ENCODE measurements at regions not wholly inside any gene's neighbourhood (a gene's known extent, or its start where the extent isn't known, plus 50 kb on each side); places are given as distances from the start of the nearest gene placed in this dataset.

DNA sequence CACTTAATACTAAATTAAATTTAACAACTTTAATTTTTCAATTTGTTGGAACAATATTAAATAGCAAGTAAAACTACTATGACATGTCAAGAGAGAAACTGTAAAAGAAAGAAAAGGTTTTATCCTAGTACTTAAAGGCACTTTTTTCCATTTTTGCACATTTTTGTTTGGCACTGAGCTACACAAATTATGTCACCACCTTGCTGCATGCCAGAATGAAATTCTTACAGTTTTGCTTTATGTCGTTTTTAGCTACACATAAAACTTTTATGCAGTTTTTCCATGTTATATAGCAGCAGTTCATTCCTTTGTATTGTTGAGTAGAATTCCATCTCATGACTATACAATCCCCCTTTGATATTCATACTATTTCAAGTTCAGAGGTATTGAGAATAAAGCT, 99.1 kb upstream of the RXFP1 start:
- no peak for DNase-seq
- Mint-ChIP-seq H3K27ac (no peak overlapping the region), H3K36me3 (no peaks in the 10 kb centered on the region), H3K4me1 (no peaks in the 10 kb centered on the region), H3K4me3 (no peak overlapping the region), H3K27me3 (peaks cover 0 to 38% (median 12%) of the 10 kb centered on the region in 5 donors), H3K9me3 (peaks cover 0 to 7% (median 1%) of the 10 kb centered on the region in 11 donors)
- Histone ChIP-seq H3K36me3 (ENCODE audit: control insufficient read depth in 2 of 3, insufficient read depth in 3 of 3, low read length in 3 of 3) (no peaks in the 10 kb centered on the region), H3K4me3 (ENCODE audit: low read length) (no peak overlapping the region), H3K27me3 (ENCODE audit: control insufficient read depth in 2 of 2, insufficient read depth in 2 of 2, low read length in 2 of 2) (no peaks in the 10 kb centered on the region), H3K4me1 (ENCODE audit: control insufficient read depth in 2 of 2, insufficient read depth in 2 of 2, low read length in 2 of 2) (no peaks in the 10 kb centered on the region), H3K9me3 (ENCODE audit: control insufficient read depth in 2 of 3, low read length in 3 of 3) (no peaks in the 10 kb centered on the region), H3K27ac (ENCODE audit: low read depth, low read length) (no peak overlapping the region)
- POLR2A ChIA-PET: no interaction called here
- CTCF ChIA-PET: no interaction called here
- no peak for ATAC-seq
- intact Hi-C loops (cut with micrococcal nuclease): no loop called here

DNA sequence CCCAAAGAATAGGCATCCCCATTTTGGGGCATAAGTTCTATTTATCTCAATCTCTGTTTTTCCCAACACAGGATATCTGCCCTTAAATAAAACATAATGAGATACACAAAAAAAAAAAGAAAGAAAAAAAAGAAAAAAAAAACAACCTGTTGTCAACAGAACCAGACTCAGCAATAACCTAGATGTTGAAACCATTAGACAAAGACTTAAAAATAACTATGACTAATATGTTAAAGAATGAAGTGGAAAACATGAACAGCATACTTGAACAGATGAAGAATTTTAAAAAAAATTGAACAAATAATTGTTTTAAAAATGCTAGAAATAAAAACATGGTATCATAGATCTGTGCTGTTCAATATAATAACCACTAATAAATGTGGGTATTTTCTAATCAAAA, 93.4 kb upstream of the RXFP1 start:
- ATAC-seq (no peak), DNase-seq (no peak)
- ChIA-PET POLR2A (no interaction called here), CTCF (no interaction called here)
- Histone ChIP-seq H3K27me3 (ENCODE audit: control insufficient read depth in 2 of 2, insufficient read depth in 2 of 2, low read length in 2 of 2) (no peaks in the 10 kb centered on the region), H3K4me1 (ENCODE audit: control insufficient read depth in 2 of 2, insufficient read depth in 2 of 2, low read length in 2 of 2) (no peaks in the 10 kb centered on the region), H3K9me3 (ENCODE audit: control insufficient read depth in 2 of 3, low read length in 3 of 3) (no peaks in the 10 kb centered on the region), H3K27ac (ENCODE audit: low read depth, low read length) (no peak overlapping the region), H3K4me3 (ENCODE audit: low read length) (no peak overlapping the region), H3K36me3 (ENCODE audit: control insufficient read depth in 2 of 3, insufficient read depth in 3 of 3, low read length in 3 of 3) (no peaks in the 10 kb centered on the region)
- no peaks in the 10 kb centered on the region for H3K36me3 Mint-ChIP-seq
- H3K27me3 Mint-ChIP-seq: peaks cover 0 to 29% (median 15%) of the 10 kb centered on the region in 5 donors
- peaks cover 0 to 10% (median 4%) of the 10 kb centered on the region in 11 donors for H3K9me3 Mint-ChIP-seq
- intact Hi-C loops (cut with micrococcal nuclease): no loop called here
- H3K4me3 Mint-ChIP-seq: no peak overlapping the region
- no peak overlapping the region for H3K27ac Mint-ChIP-seq
- no peaks in the 10 kb centered on the region for H3K4me1 Mint-ChIP-seq

DNA sequence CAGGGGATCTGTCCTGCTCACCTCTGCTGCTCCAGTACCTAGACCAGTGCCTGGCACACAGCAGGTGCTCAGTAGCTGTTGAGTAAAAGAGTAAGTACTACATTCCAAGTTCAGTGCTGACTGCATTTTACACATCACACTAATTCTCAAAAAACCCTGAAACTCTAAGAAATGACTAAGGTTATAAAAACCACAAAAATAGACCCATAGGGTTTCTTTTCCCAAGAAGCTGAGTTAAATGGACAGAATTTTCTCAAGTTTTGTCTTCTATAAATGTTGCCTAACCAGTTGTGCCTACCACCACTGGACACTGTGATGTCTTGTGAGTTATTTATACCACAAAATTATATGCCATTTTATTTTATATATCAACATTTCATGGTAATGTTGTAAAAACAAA, 78.9 kb upstream of the RXFP1 start:
- ChIA-PET CTCF (no interaction called here), POLR2A (no interaction called here)
- no peaks in the 10 kb centered on the region for H3K36me3 Mint-ChIP-seq
- H3K27ac Mint-ChIP-seq: no peak overlapping the region
- Histone ChIP-seq H3K4me1 (ENCODE audit: control insufficient read depth in 2 of 2, insufficient read depth in 2 of 2, low read length in 2 of 2) (no peaks in the 10 kb centered on the region), H3K27me3 (ENCODE audit: control insufficient read depth in 2 of 2, insufficient read depth in 2 of 2, low read length in 2 of 2) (no peaks in the 10 kb centered on the region), H3K4me3 (ENCODE audit: low read length) (no peak overlapping the region), H3K9me3 (ENCODE audit: control insufficient read depth in 2 of 3, low read length in 3 of 3) (no peaks in the 10 kb centered on the region), H3K27ac (ENCODE audit: low read depth, low read length) (no peak overlapping the region), H3K36me3 (ENCODE audit: control insufficient read depth in 2 of 3, insufficient read depth in 3 of 3, low read length in 3 of 3) (no peaks in the 10 kb centered on the region)
- H3K4me1 Mint-ChIP-seq: no peaks in the 10 kb centered on the region
- peaks cover 0 to 3% (median 0%) of the 10 kb centered on the region in 5 donors for H3K27me3 Mint-ChIP-seq
- H3K4me3 Mint-ChIP-seq: no peak overlapping the region
- ATAC-seq: no peak
- H3K9me3 Mint-ChIP-seq: peaks cover 0 to 4% (median 0%) of the 10 kb centered on the region in 11 donors
- no peak for DNase-seq
- intact Hi-C loops (cut with micrococcal nuclease): no loop called here

DNA sequence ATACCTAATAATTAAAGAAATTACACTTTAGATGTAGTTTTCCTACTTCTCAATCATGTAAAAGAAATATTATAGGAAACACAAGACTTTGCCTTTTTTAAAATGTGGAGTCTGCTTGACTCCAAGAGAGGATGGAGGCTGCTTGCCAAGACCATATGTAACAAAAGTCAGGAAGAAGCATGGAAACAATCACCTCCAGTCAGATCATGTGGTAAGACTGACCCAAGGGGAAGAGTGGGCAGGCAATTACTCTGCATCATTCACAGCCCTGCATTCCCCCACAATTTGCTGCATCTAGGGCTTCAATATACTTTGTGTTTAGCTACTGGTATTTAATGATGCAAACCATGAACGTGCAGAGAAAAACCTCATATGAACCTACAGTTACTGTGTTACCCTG, 78.0 kb upstream of the RXFP1 start:
- H3K27ac Mint-ChIP-seq: no peak overlapping the region
- ChIA-PET POLR2A (interaction anchor here (0.7 kb wide), 1 partner anchor 1596 kb away, joined by 3 read pairs; no protein-coding TSS in a partner anchor), CTCF (no interaction called here)
- ATAC-seq: no peak
- no peaks in the 10 kb centered on the region for H3K4me1 Mint-ChIP-seq
- H3K9me3 Mint-ChIP-seq: peaks cover 0 to 4% (median 0%) of the 10 kb centered on the region in 11 donors
- no peaks in the 10 kb centered on the region for H3K27me3 ChIP-seq (ENCODE audit: control insufficient read depth in 2 of 2, insufficient read depth in 2 of 2, low read length in 2 of 2)
- no peaks in the 10 kb centered on the region for H3K9me3 ChIP-seq (ENCODE audit: control insufficient read depth in 2 of 3, low read length in 3 of 3)
- H3K4me1 ChIP-seq (ENCODE audit: control insufficient read depth in 2 of 2, insufficient read depth in 2 of 2, low read length in 2 of 2): no peaks in the 10 kb centered on the region
- H3K36me3 Mint-ChIP-seq: no peaks in the 10 kb centered on the region
- H3K36me3 ChIP-seq (ENCODE audit: control insufficient read depth in 2 of 3, insufficient read depth in 3 of 3, low read length in 3 of 3): no peaks in the 10 kb centered on the region
- no peak overlapping the region for H3K4me3 Mint-ChIP-seq
- intact Hi-C loops (cut with micrococcal nuclease): no loop called here
- H3K27ac ChIP-seq (ENCODE audit: low read depth, low read length): no peak overlapping the region
- no peak overlapping the region for H3K4me3 ChIP-seq (ENCODE audit: low read length)
- DNase-seq: no peak
- H3K27me3 Mint-ChIP-seq: peaks cover 0 to 3% (median 0%) of the 10 kb centered on the region in 5 donors

DNA sequence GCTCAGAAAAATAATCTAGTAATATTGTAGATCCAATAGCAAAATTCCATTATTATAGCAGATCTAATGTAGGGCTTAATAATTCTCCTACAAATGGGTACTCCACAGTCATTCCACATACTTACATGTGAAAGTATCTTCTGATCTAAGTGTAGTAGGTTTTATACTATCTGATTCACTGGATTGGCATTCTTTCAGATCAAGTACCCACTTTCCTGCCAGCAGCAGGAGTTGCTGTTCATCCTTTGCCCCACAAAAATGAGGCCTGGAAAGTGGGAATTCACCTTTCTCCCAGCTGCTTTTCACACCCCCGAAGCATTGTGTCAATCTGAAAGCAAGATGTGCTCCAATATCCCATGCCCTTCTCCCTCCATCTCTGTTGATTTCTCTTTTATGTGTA, 77.1 kb upstream of the RXFP1 start:
- intact Hi-C loops (cut with micrococcal nuclease): no loop called here
- no peak for DNase-seq
- Histone ChIP-seq H3K4me1 (ENCODE audit: control insufficient read depth in 2 of 2, insufficient read depth in 2 of 2, low read length in 2 of 2) (no peaks in the 10 kb centered on the region), H3K36me3 (ENCODE audit: control insufficient read depth in 2 of 3, insufficient read depth in 3 of 3, low read length in 3 of 3) (no peaks in the 10 kb centered on the region), H3K9me3 (ENCODE audit: control insufficient read depth in 2 of 3, low read length in 3 of 3) (no peaks in the 10 kb centered on the region), H3K4me3 (ENCODE audit: low read length) (no peak overlapping the region), H3K27ac (ENCODE audit: low read depth, low read length) (no peak overlapping the region), H3K27me3 (ENCODE audit: control insufficient read depth in 2 of 2, insufficient read depth in 2 of 2, low read length in 2 of 2) (no peaks in the 10 kb centered on the region)
- Mint-ChIP-seq H3K27me3 (peaks cover 0 to 3% (median 0%) of the 10 kb centered on the region in 5 donors), H3K4me3 (no peak overlapping the region), H3K9me3 (peaks cover 0 to 4% (median 0%) of the 10 kb centered on the region in 11 donors), H3K36me3 (no peaks in the 10 kb centered on the region), H3K27ac (no peak overlapping the region), H3K4me1 (no peaks in the 10 kb centered on the region)
- ChIA-PET POLR2A (interaction anchor here (0.7 kb wide), 1 partner anchor 1597 kb away, joined by 3 read pairs; no protein-coding TSS in a partner anchor), CTCF (no interaction called here)
- ATAC-seq: no peak

DNA sequence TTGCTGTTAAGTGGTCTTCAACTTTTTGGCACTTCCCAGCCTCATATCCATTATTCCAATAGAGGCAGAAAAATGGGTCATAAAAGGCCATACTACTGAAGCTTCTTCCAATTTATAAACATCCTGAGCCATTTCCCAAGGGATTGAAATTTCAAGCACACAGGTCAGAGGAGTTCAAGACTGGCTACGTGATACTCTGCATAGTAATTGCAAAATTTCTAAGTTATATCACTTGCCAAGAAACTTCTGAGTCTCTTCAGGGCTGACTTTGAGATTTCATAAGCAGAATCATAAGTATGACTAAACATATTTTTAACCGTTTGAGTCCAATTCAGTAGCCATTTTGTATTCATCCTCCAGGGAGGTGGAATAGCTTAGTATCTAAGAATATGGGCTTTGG, 75.6 kb upstream of the RXFP1 start:
- no peaks in the 10 kb centered on the region for H3K4me1 ChIP-seq (ENCODE audit: control insufficient read depth in 2 of 2, insufficient read depth in 2 of 2, low read length in 2 of 2)
- no peaks in the 10 kb centered on the region for H3K36me3 ChIP-seq (ENCODE audit: control insufficient read depth in 2 of 3, insufficient read depth in 3 of 3, low read length in 3 of 3)
- H3K27ac ChIP-seq (ENCODE audit: low read depth, low read length): no peak overlapping the region
- Mint-ChIP-seq H3K4me3 (no peak overlapping the region), H3K36me3 (no peaks in the 10 kb centered on the region), H3K9me3 (peaks cover 0 to 5% (median 0%) of the 10 kb centered on the region in 11 donors), H3K4me1 (no peaks in the 10 kb centered on the region), H3K27me3 (peaks cover 0 to 3% (median 0%) of the 10 kb centered on the region in 5 donors), H3K27ac (no peak overlapping the region)
- ATAC-seq: no peak
- no peak overlapping the region for H3K4me3 ChIP-seq (ENCODE audit: low read length)
- ChIA-PET CTCF (no interaction called here), POLR2A (no interaction called here)
- no peak for DNase-seq
- H3K9me3 ChIP-seq (ENCODE audit: control insufficient read depth in 2 of 3, low read length in 3 of 3): no peaks in the 10 kb centered on the region
- intact Hi-C loops (cut with micrococcal nuclease): no loop called here
- no peaks in the 10 kb centered on the region for H3K27me3 ChIP-seq (ENCODE audit: control insufficient read depth in 2 of 2, insufficient read depth in 2 of 2, low read length in 2 of 2)

DNA sequence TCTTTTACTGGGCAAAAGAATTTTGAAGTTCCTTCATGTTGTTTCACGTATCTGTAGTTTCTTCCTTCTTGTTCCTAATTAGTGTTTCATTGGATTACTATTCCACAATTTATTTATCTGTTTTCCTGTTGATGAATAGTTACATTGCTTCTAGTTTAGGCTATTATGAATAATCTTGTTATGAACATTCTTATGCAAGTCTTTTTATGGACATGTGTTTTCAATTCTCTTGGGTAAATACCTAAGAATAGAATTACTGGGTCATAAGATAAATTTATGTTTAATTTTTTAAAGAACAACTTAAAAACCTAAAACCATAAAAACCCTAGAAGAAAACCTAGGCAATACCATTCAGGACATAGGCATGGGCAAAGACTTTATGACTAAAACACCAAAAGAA, 70.9 kb upstream of the RXFP1 start:
- ChIA-PET CTCF (no interaction called here), POLR2A (no interaction called here)
- Histone ChIP-seq H3K9me3 (ENCODE audit: control insufficient read depth in 2 of 3, low read length in 3 of 3) (no peaks in the 10 kb centered on the region), H3K4me3 (ENCODE audit: low read length) (no peak overlapping the region), H3K27me3 (ENCODE audit: control insufficient read depth in 2 of 2, insufficient read depth in 2 of 2, low read length in 2 of 2) (no peaks in the 10 kb centered on the region), H3K27ac (ENCODE audit: low read depth, low read length) (no peak overlapping the region), H3K36me3 (ENCODE audit: control insufficient read depth in 2 of 3, insufficient read depth in 3 of 3, low read length in 3 of 3) (no peaks in the 10 kb centered on the region), H3K4me1 (ENCODE audit: control insufficient read depth in 2 of 2, insufficient read depth in 2 of 2, low read length in 2 of 2) (no peaks in the 10 kb centered on the region)
- DNase-seq (no peak), ATAC-seq (no peak)
- H3K4me1 Mint-ChIP-seq: no peaks in the 10 kb centered on the region
- H3K9me3 Mint-ChIP-seq: peaks cover 0 to 10% (median 4%) of the 10 kb centered on the region in 11 donors
- no peaks in the 10 kb centered on the region for H3K27me3 Mint-ChIP-seq
- H3K4me3 Mint-ChIP-seq: no peak overlapping the region
- no peak overlapping the region for H3K27ac Mint-ChIP-seq
- intact Hi-C loops (cut with micrococcal nuclease): no loop called here
- H3K36me3 Mint-ChIP-seq: no peaks in the 10 kb centered on the region
